K562 (cell line): ENCODE measurements at regions not wholly inside any gene's neighbourhood (a gene's known extent, or its start where the extent isn't known, plus 50 kb on each side); places are given as distances from the start of the nearest gene placed in this dataset.

ENCODE experiments used
- ATAC-seq: fragments of 200-7000 bp; cut with Tn5 transposase; 3 replicates; pipeline ENCODE4 v1.9.1; 2020; ENCODE audit warnings: moderate library complexity
- BruUV-seq: library from RNA; stranded (reverse); fragments of 400-500 nt; replicated peaks from 2 replicates; lab custom pipeline; 2021; lab: Mats Ljungman, UMichigan
- CTCF ChIA-PET: fragments of 300-600 bp; formaldehyde crosslinking; extraction: SDS; loops from one replicate; lab custom pipeline; 2021; ENCODE audit warnings: low intra/inter-chr PET ratio; lab: Yijun Ruan, JAX
- POLR2A ChIA-PET: fragments of 300-600, 350-650 bp; sonication (Branson Sonifier 250); formaldehyde crosslinking; extraction: SDS; loops from one replicate; lab custom pipeline; 2021; ENCODE audit warnings: antibody characterized with exemption, inconsistent platforms; lab: Yijun Ruan, JAX
- DNase-seq, 4 experiments: peaks; one replicate each; pipeline versions ENCODE4 v3.0.0 to v3.0.0-alpha.2; 2011 to 2018; ENCODE audit warnings: low spot score in 3 of 4, mixed read lengths in 3 of 4; ENCODE audit errors: extremely low read depth in 1 of 4
- FAIRE-seq: peaks from 2 replicates; lab custom pipeline; 2011; peaks lifted over from hg19 to GRCh38; lab: Jason Lieb, UNC
- H2AFZ ChIP-seq: 2 replicates; pipeline ENCODE4 v1.6.0; 2011; ENCODE audit warnings: low read depth, low read length, control low read depth, inconsistent platforms
- H3K27ac ChIP-seq: fragments of 200-600 bp; 3 replicates; pipeline ENCODE4 v1.8.0; 2011; ENCODE audit warnings: low read depth, mild to moderate bottlenecking, control low read depth, inconsistent platforms, low read length, moderate library complexity, mixed read lengths; ENCODE audit errors: extremely low read depth
- H3K27me3 ChIP-seq, 2 experiments: fragments of 300-600 bp in 1 of 2; 2 replicates in 1 of 2; 3 replicates in 1 of 2; pipeline versions ENCODE4 v1.6.0 to v1.8.0; 2011; ENCODE audit warnings: inconsistent platforms in 2 of 2, low read length in 2 of 2, mild to moderate bottlenecking in 1 of 2, mixed read lengths in 1 of 2, moderate library complexity in 1 of 2; ENCODE audit not compliant: control insufficient read depth in 2 of 2, insufficient read depth in 2 of 2
- H3K36me3 ChIP-seq: fragments of 300-600 bp; 3 replicates; pipeline ENCODE4 v1.8.0; 2011; ENCODE audit warnings: mild to moderate bottlenecking, low read length, inconsistent platforms; ENCODE audit not compliant: control insufficient read depth, insufficient read depth
- H3K4me1 ChIP-seq, 2 experiments: fragments of 200-600 bp in 1 of 2; replicated peaks in 1 of 2; 2 replicates in 1 of 2; 3 replicates in 1 of 2; pipeline versions ENCODE4 v1.5.1 to v1.8.0; 2011; ENCODE audit warnings: inconsistent platforms in 2 of 2, low read length in 2 of 2, mild to moderate bottlenecking in 1 of 2, mixed read lengths in 1 of 2, moderate library complexity in 1 of 2; ENCODE audit not compliant: control insufficient read depth in 2 of 2, insufficient read depth in 2 of 2
- H3K4me2 ChIP-seq: 2 replicates; pipeline ENCODE4 v1.6.1; 2011; ENCODE audit warnings: low read length, control low read depth, inconsistent platforms, mixed read lengths; ENCODE audit not compliant: insufficient read depth
- H3K4me3 ChIP-seq: fragments of 200-600 bp; sonication (generic), shearing (Covaris generic); 2 replicates; pipeline ENCODE4 v1.5.1; 2016; ENCODE audit warnings: control low read depth, inconsistent platforms
- H3K79me2 ChIP-seq: fragments of 200-600 bp; 3 replicates; pipeline ENCODE4 v1.8.0; 2011; ENCODE audit warnings: low read length, inconsistent platforms; ENCODE audit not compliant: control insufficient read depth, insufficient read depth
- H3K9ac ChIP-seq, 2 experiments: 2 replicates each; pipeline versions ENCODE4 v1.6.0 to v1.6.1; 2011; ENCODE audit warnings: low read depth in 2 of 2, low read length in 2 of 2, control low read depth in 1 of 2, inconsistent platforms in 1 of 2, mild to moderate bottlenecking in 1 of 2, mixed read lengths in 1 of 2; ENCODE audit not compliant: insufficient read depth in 1 of 2
- H3K9me1 ChIP-seq: one replicate; pipeline ENCODE4 v1.6.0; 2011; ENCODE audit warnings: inconsistent platforms, mild to moderate bottlenecking, low read length, moderate library complexity; ENCODE audit not compliant: control insufficient read depth, insufficient read depth
- H3K9me3 ChIP-seq: replicated peaks from 2 replicates; pipeline ENCODE4 v1.5.1; 2011; ENCODE audit warnings: low read depth, low read length, inconsistent platforms; ENCODE audit not compliant: control insufficient read depth, insufficient read depth
- H4K20me1 ChIP-seq: replicated peaks from 2 replicates; pipeline ENCODE4 v1.6.1; 2011; ENCODE audit warnings: low read length, inconsistent platforms, mixed read lengths; ENCODE audit not compliant: control insufficient read depth, insufficient read depth
- BDP1 ChIP-seq: IDR thresholded peaks from 3 replicates; pipeline ENCODE4 v1.6.1; 2011; ENCODE audit not compliant: insufficient read length, insufficient read depth
- CAMTA2 ChIP-seq: fragments of 250-450 bp; sonication (Bioruptor Pico); conservative IDR thresholded peaks from 2 replicates; pipeline ENCODE4 v1.5.1; 2022
- GABPA ChIP-seq: fragments of 200-800 bp; sonication (Bioruptor generic); conservative IDR thresholded peaks from 2 replicates; pipeline ENCODE4 v1.6.1; 2016; ENCODE audit warnings: low read depth, missing genetic modification characterization, missing compliant biosample characterization
- MEF2A ChIP-seq: IDR thresholded peaks from 2 replicates; pipeline ENCODE4 v1.6.1; 2011; ENCODE audit warnings: low read depth, mild to moderate bottlenecking, low read length, moderate library complexity; ENCODE audit not compliant: control insufficient read depth
- SNRNP70 ChIP-seq: fragments of 200-400 bp; formaldehyde crosslinking; optimal IDR thresholded peaks from 2 replicates; pipeline ENCODE3; 2017; ENCODE audit warnings: low read depth, low read length
- ZNF444 ChIP-seq: fragments of 250-450 bp; sonication (Bioruptor Pico); IDR thresholded peaks from 2 replicates; pipeline ENCODE4 v1.4.0; 2020; ENCODE audit warnings: mild to moderate bottlenecking, moderate library complexity
- WGBS: fragments of 100-300 bp; shearing (Covaris generic); methylation state at CpG from one replicate; pipeline ENCODE4 v1.1.6; 2016; ENCODE audit warnings: low coverage, mixed read lengths; ENCODE audit not compliant: insufficient coverage; ENCODE audit errors: missing lambda C conversion rate; 5-methylcytosine and 5-hydroxymethylcytosine counted together
- in situ Hi-C: fragments of 300-500 bp; cut with MboI; formaldehyde crosslinking; loops from 4 replicates; pipeline ENCODE4 v1.15.0; 2018; ENCODE audit warnings: inconsistent platforms, mixed read lengths
- intact Hi-C: fragments of 100-400 bp; cut with micrococcal nuclease; formaldehyde crosslinking; loops from 2 replicates; pipeline ENCODE4 v1.14.2; 2022
- TF ChIP-seq, protein P1 (sequence below): sonication (generic); formaldehyde crosslinking; IDR thresholded peaks from 2 replicates; pipeline ENCODE4 v1.8.1; 2023; ENCODE audit warnings: mild to moderate bottlenecking, missing genetic modification reagents, moderate library complexity

DNA sequence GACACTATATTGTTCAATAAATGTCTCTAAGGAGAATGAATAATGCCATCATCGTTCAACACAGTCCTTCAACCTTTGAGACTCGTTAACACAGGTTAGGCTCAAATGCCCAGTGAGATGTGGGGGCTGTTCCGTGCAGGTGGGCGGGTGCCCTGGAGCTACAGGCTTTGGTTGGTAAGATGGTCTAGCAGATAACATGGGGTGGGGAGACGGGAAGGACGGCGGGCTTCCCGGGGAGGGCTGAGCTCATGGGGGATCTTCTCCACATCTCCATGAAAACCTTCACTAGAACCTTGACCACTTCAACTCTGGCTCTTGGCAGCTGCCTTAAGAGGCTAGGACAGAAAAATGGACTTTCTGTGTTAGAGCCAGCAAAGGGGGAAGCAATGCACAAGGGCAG, 134.1 kb upstream of the TCERG1L start (continued):
- TF ChIP-seq MEF2A (no peak), CAMTA2 (no peak), BDP1 (no peak), ZNF444 (no peak)

DNA sequence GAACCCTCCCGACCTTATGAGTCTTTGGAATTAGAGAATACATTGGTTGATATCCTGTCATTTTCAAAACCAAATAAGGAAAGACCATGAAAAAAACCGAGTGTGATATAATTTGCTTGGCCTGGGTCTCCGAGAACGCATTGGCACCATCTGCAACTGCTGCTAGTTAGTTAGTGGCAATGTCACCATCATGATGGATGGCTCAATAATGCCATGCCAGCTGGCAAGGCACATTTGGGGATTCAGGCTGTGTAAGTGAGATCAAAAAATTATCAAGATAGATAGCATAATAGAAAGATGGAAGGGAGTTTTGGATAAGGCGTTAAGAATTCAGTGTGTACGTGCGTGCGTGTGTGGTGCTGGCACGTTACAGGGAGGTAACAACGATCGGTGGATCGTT, 134.7 kb upstream of the TCERG1L start:
- Histone ChIP-seq H3K9ac (no peak overlapping the region), H3K79me2 (no peaks in the 10 kb centered on the region), H4K20me1 (no peaks in the 10 kb centered on the region), H3K27me3 (peaks cover 0 to 9% of the 10 kb centered on the region in 2 experiments; a peak in 2 of 5 replicates), H3K9me3 (no peaks in the 10 kb centered on the region), H3K27ac (no peak overlapping the region), H3K4me3 (no peak overlapping the region), H3K4me2 (no peak overlapping the region), H3K36me3 (no peaks in the 10 kb centered on the region), H2AFZ (no peak overlapping the region), H3K9me1 (no peaks in the 10 kb centered on the region), H3K4me1 (no peaks in the 10 kb centered on the region)
- TF ChIP-seq GABPA: no peak
- TF ChIP-seq, protein P1, sequence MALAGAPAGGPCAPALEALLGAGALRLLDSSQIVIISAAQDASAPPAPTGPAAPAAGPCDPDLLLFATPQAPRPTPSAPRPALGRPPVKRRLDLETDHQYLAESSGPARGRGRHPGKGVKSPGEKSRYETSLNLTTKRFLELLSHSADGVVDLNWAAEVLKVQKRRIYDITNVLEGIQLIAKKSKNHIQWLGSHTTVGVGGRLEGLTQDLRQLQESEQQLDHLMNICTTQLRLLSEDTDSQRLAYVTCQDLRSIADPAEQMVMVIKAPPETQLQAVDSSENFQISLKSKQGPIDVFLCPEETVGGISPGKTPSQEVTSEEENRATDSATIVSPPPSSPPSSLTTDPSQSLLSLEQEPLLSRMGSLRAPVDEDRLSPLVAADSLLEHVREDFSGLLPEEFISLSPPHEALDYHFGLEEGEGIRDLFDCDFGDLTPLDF (CRISPR knock-in tag): no peak
- TF ChIP-seq SNRNP70: no peak
- ATAC-seq: no peak
- ChIA-PET CTCF (no interaction called here), POLR2A (no interaction called here)
- intact Hi-C loops (no loop called here), in situ Hi-C loops (no loop called here)
- no peak for FAIRE-seq
- DNase-seq: no peak
- no TSS peak for BruUV-seq
- WGBS: 0% methylated on average over 12 of the region's 12 CpGs
